GM12878 (cell line): ENCODE measurements at regions not wholly inside any gene's neighbourhood (a gene's known extent, or its start where the extent isn't known, plus 50 kb on each side); places are given as distances from the start of the nearest gene placed in this dataset.

Experiments
- ATAC-seq: fragments of 200-7000 bp; cut with Tn5 transposase; 3 replicates; pipeline ENCODE4 v1.9.1; 2020; ENCODE audit warnings: mild to moderate bottlenecking, moderate library complexity
- BruUV-seq: library from RNA; stranded (reverse); fragments of 400-500 nt; replicated peaks from 2 replicates; lab custom pipeline; 2021; lab: Mats Ljungman, UMichigan
- CTCF ChIA-PET: fragments of 300-600 bp; sonication (Branson Sonifier 250); formaldehyde crosslinking; extraction: SDS; loops from one replicate; lab custom pipeline; 2021; ENCODE audit warnings: inconsistent platforms; lab: Yijun Ruan, JAX
- POLR2A ChIA-PET: fragments of 350-600 bp; formaldehyde crosslinking; extraction: SDS; loops from one replicate; lab custom pipeline; 2021; ENCODE audit warnings: inconsistent platforms; lab: Charles Lee
- RAD21 ChIA-PET: fragments of 300-600 bp; sonication (Branson Sonifier 250); formaldehyde crosslinking; loops from one replicate; lab custom pipeline; 2023; ENCODE audit warnings: antibody characterized with exemption; ENCODE audit not compliant: unreplicated experiment; lab: Charles Lee
- SMC1A ChIA-PET: fragments of 300-600 bp; sonication (Branson Sonifier 250); formaldehyde crosslinking; loops from one replicate; lab custom pipeline; 2023; ENCODE audit not compliant: unreplicated experiment, uncharacterized antibody; lab: Charles Lee
- DNase-seq: peaks from one replicate; pipeline ENCODE4 v3.0.0-alpha.2; 2011; ENCODE audit warnings: low read depth, low spot score
- FAIRE-seq: peaks from 3 replicates; lab custom pipeline; 2011; peaks lifted over from hg19 to GRCh38; lab: Jason Lieb, UNC
- H2AFZ ChIP-seq: 2 replicates; pipeline ENCODE4 v1.6.0; 2011; ENCODE audit warnings: low read depth, low read length, control low read depth; ENCODE audit not compliant: control insufficient read depth
- H3K27ac ChIP-seq: 2 replicates; pipeline ENCODE4 v1.5.1; 2011; ENCODE audit warnings: control low read depth; ENCODE audit not compliant: control insufficient read depth, insufficient read depth
- H3K27me3 ChIP-seq, 2 experiments: replicated peaks in 1 of 2; 2 replicates each; pipeline versions ENCODE4 v1.6.0 to v1.6.1; 2011; ENCODE audit warnings: low read length in 1 of 2; ENCODE audit not compliant: control insufficient read depth in 2 of 2, insufficient read depth in 2 of 2
- H3K36me3 ChIP-seq, 2 experiments: 2 replicates each; pipeline ENCODE4 v1.5.1; 2011; ENCODE audit warnings: low read length in 1 of 2; ENCODE audit not compliant: control insufficient read depth in 2 of 2, insufficient read depth in 2 of 2
- H3K4me1 ChIP-seq: 2 replicates; pipeline ENCODE4 v1.6.1; 2011; ENCODE audit warnings: mild to moderate bottlenecking, low read length, moderate library complexity, mixed read lengths; ENCODE audit not compliant: control insufficient read depth, insufficient read depth
- H3K4me2 ChIP-seq: 2 replicates; pipeline ENCODE4 v1.6.0; 2011; ENCODE audit warnings: control low read depth; ENCODE audit not compliant: control insufficient read depth, insufficient read depth
- H3K4me3 ChIP-seq: fragments of 200-600 bp; sonication (generic); 2 replicates; pipeline ENCODE4 v1.5.1; 2016
- H3K79me2 ChIP-seq: 2 replicates; pipeline ENCODE4 v1.6.0; 2011; ENCODE audit warnings: low read length; ENCODE audit not compliant: control insufficient read depth, insufficient read depth
- H3K9ac ChIP-seq: 2 replicates; pipeline ENCODE4 v1.8.0; 2011; ENCODE audit warnings: low read length, control low read depth, mixed read lengths; ENCODE audit not compliant: control insufficient read depth, insufficient read depth
- H3K9me3 ChIP-seq: replicated peaks from 3 replicates; pipeline ENCODE4 v1.5.1; 2011; ENCODE audit warnings: mild to moderate bottlenecking, low read length; ENCODE audit not compliant: control insufficient read depth, insufficient read depth
- H4K20me1 ChIP-seq: 2 replicates; pipeline ENCODE4 v1.6.0; 2011; ENCODE audit not compliant: control insufficient read depth, insufficient read depth
- CEBPZ ChIP-seq: fragments of 150-350 bp; IDR thresholded peaks from 2 replicates; pipeline ENCODE4 v1.6.1; 2016; ENCODE audit warnings: low read depth, low read length
- ESRRA ChIP-seq: IDR thresholded peaks from 2 replicates; pipeline ENCODE4 v1.6.1; 2012; ENCODE audit warnings: mild to moderate bottlenecking, low read length, improper control_type of control experiment
- ETV6 ChIP-seq, 2 experiments: fragments of 450-650 bp in 1 of 2; IDR thresholded peaks in 1 of 2; conservative IDR thresholded peaks in 1 of 2; 2 replicates each; pipeline ENCODE4 v1.6.1; 2014; ENCODE audit warnings: antibody characterized with exemption in 1 of 2, borderline replicate concordance in 1 of 2, low read depth in 1 of 2, mild to moderate bottlenecking in 1 of 2, moderate library complexity in 1 of 2
- MLLT1 ChIP-seq: fragments of 450-650 bp; IDR thresholded peaks from 2 replicates; pipeline ENCODE4 v1.6.1; 2016; ENCODE audit warnings: mild to moderate bottlenecking
- PAX5 ChIP-seq: IDR thresholded peaks from 2 replicates; pipeline ENCODE4 v1.6.1; 2011; ENCODE audit warnings: low read depth, low read length, borderline replicate concordance
- SPI1 ChIP-seq: IDR thresholded peaks from 2 replicates; pipeline ENCODE4 v1.6.1; 2011; ENCODE audit warnings: low read depth, mild to moderate bottlenecking, low read length, moderate library complexity, borderline replicate concordance; ENCODE audit not compliant: insufficient read depth
- ZBED1 ChIP-seq: IDR thresholded peaks from 2 replicates; pipeline ENCODE4 v1.6.1; 2016; ENCODE audit warnings: borderline replicate concordance
- WGBS: methylation state at CpG from one replicate; pipeline ENCODE4 v1.1.6; 2016; ENCODE audit warnings: low lambda C conversion rate; ENCODE audit not compliant: insufficient replicate concordance, insufficient coverage; ENCODE audit errors: missing lambda C conversion rate; 5-methylcytosine and 5-hydroxymethylcytosine counted together
- in situ Hi-C: fragments of 300-500 bp; cut with MboI; formaldehyde crosslinking; loops from 9 replicates; pipeline ENCODE4 v1.14.3; 2018; ENCODE audit warnings: mixed read lengths
- intact Hi-C: fragments of 100-400 bp; cut with micrococcal nuclease; formaldehyde crosslinking; loops from one replicate; pipeline ENCODE4 v1.14.2; 2022; ENCODE audit not compliant: unreplicated experiment
- TF ChIP-seq, protein P1 (sequence below): fragments of 450-650 bp; IDR thresholded peaks from 2 replicates; pipeline ENCODE4 v1.6.1; 2017; ENCODE audit warnings: borderline replicate concordance
- TF ChIP-seq, protein P2 (sequence below): fragments of 450-650 bp; IDR thresholded peaks from 2 replicates; pipeline ENCODE4 v1.6.1; 2016; ENCODE audit warnings: mild to moderate bottlenecking
- TF ChIP-seq, protein P3 (sequence below): fragments of 450-650 bp; IDR thresholded peaks from 2 replicates; pipeline ENCODE4 v1.6.1; 2014; ENCODE audit warnings: mild to moderate bottlenecking

GRCh38 chr10:62498271-62498670 is 124.1 kb downstream of the ZNF365 start:
- FAIRE-seq (no peak), DNase-seq (no peak), ATAC-seq (no peak)
- Histone ChIP-seq H3K4me1 (no peaks in the 10 kb centered on the region), H3K27me3 (peaks cover 2 to 10% of the 10 kb centered on the region in 2 experiments; a peak in 2 of 4 replicates), H2AFZ (no peak overlapping the region), H4K20me1 (no peaks in the 10 kb centered on the region), H3K9ac (no peak overlapping the region), H3K4me3 (no peak overlapping the region), H3K27ac (no peak overlapping the region), H3K9me3 (no peaks in the 10 kb centered on the region), H3K36me3 (no peaks in the 10 kb centered on the region), H3K4me2 (no peak overlapping the region), H3K79me2 (no peaks in the 10 kb centered on the region)
- ChIA-PET RAD21 (no interaction called here), CTCF (no interaction called here), POLR2A (no interaction called here), SMC1A (no interaction called here)
- intact Hi-C loops: no loop called here
- in situ Hi-C loops: no loop called here
- BruUV-seq: no TSS peak
- 42% methylated on average over 3 of the region's 3 CpGs for WGBS
- TF ChIP-seq, protein P1, sequence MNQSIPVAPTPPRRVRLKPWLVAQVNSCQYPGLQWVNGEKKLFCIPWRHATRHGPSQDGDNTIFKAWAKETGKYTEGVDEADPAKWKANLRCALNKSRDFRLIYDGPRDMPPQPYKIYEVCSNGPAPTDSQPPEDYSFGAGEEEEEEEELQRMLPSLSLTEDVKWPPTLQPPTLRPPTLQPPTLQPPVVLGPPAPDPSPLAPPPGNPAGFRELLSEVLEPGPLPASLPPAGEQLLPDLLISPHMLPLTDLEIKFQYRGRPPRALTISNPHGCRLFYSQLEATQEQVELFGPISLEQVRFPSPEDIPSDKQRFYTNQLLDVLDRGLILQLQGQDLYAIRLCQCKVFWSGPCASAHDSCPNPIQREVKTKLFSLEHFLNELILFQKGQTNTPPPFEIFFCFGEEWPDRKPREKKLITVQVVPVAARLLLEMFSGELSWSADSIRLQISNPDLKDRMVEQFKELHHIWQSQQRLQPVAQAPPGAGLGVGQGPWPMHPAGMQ: no peak
- no peak for TF ChIP-seq ZBED1
- no peak for TF ChIP-seq PAX5
- TF ChIP-seq, protein P2, sequence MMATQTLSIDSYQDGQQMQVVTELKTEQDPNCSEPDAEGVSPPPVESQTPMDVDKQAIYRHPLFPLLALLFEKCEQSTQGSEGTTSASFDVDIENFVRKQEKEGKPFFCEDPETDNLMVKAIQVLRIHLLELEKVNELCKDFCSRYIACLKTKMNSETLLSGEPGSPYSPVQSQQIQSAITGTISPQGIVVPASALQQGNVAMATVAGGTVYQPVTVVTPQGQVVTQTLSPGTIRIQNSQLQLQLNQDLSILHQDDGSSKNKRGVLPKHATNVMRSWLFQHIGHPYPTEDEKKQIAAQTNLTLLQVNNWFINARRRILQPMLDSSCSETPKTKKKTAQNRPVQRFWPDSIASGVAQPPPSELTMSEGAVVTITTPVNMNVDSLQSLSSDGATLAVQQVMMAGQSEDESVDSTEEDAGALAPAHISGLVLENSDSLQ: no peak
- no peak for TF ChIP-seq SPI1
- TF ChIP-seq MLLT1: no peak
- no peak for TF ChIP-seq CEBPZ
- TF ChIP-seq, protein P3, sequence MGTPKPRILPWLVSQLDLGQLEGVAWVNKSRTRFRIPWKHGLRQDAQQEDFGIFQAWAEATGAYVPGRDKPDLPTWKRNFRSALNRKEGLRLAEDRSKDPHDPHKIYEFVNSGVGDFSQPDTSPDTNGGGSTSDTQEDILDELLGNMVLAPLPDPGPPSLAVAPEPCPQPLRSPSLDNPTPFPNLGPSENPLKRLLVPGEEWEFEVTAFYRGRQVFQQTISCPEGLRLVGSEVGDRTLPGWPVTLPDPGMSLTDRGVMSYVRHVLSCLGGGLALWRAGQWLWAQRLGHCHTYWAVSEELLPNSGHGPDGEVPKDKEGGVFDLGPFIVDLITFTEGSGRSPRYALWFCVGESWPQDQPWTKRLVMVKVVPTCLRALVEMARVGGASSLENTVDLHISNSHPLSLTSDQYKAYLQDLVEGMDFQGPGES: no peak
- no peak for TF ChIP-seq ESRRA
- no peak for TF ChIP-seq ETV6 (conservative IDR thresholded peaks at IDR 0.05 in 1 of 2, IDR thresholded peaks at IDR 0.05 in 1 of 2; ENCODE audit: borderline replicate concordance in 1 of 2, low read depth in 1 of 2)
